ENCODE measurements at regions not wholly inside any gene's neighbourhood (a gene's known extent, or its start where the extent isn't known, plus 50 kb on each side); places are given as distances from the start of the nearest gene placed in this dataset.
"Not testable (repeated sequence)": the region's sequence is repeated elsewhere in the genome, so short reads cannot be mapped to it uniquely, and the experiment has no call there.

GRCh38 chrX:22800806-22801205 is 199.0 kb upstream of the DDX53 start:
- Histone ChIP-seq H3K9me3 (replicated peaks) (no peaks in the 10 kb centered on the region), H3K4me1 (peaks cover 20% of the 10 kb centered on the region), H3K36me3 (no peaks in the 10 kb centered on the region), H3K27ac (peak overlapping the region; percentile 96), H3K27me3 (no peaks in the 10 kb centered on the region), H3K4me3 (peak overlapping the region; percentile 33)
- peak; percentile 12 to 37 for DNase-seq

DNA sequence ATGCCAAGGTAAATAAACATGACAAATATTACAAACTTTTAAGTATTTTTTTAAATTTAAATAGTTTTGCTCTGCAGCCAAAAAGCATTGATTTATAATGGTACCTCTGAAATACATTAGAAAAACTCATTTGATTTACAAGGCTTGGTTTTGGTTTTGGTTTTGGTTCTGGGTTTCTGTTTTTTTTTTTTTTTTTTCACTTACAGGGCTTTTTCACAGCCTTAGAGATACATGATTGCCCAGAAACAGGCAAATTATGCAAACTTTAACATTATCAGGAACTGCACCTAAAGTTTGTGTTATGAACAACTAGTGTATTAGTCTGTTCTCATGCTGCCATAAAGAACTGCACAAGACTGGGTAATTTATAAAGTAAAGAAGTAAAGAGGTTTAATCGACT is 196.4 kb upstream of the DDX53 start:
- DNase-seq: no peak
- Histone ChIP-seq H3K4me3 (no peak overlapping the region), H3K36me3 (no peaks in the 10 kb centered on the region), H3K27ac (no peak overlapping the region), H3K4me1 (peaks cover 20% of the 10 kb centered on the region), H3K9me3 (replicated peaks) (no peaks in the 10 kb centered on the region), H3K27me3 (no peaks in the 10 kb centered on the region)

GRCh38 chrX:22810876-22811275 is 188.9 kb upstream of the DDX53 start:
- Histone ChIP-seq H3K36me3 (no peaks in the 10 kb centered on the region), H3K27me3 (no peaks in the 10 kb centered on the region), H3K27ac (no peak overlapping the region), H3K4me1 (no peaks in the 10 kb centered on the region), H3K9me3 (replicated peaks) (no peaks in the 10 kb centered on the region), H3K4me3 (no peak overlapping the region)
- DNase-seq: no peak

DNA sequence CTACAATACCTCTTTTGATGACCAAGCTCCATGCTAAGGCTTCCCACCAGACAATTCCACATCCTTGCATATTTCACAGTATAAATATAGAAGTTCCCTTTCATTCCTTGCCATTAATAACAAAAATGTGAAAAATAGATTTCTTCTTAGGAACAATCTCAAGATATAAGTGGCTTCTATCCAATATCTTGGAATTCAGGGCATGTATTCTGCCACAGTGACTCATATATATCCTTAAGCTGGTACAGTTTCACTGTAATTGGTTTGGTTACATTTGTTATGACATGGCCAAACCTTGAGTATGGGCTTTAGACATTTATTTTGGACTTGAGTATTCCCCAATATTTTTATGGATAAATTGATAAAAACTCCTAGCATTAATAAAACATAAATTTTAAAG is 181.7 kb upstream of the DDX53 start:
- DNase-seq: no peak
- Histone ChIP-seq H3K4me3 (no peak overlapping the region), H3K27ac (no peak overlapping the region), H3K4me1 (no peaks in the 10 kb centered on the region), H3K9me3 (replicated peaks) (no peaks in the 10 kb centered on the region), H3K36me3 (no peaks in the 10 kb centered on the region), H3K27me3 (no peaks in the 10 kb centered on the region)

GRCh38 chrX:22855693-22856092 is 144.1 kb upstream of the DDX53 start:
- H3K27ac ChIP-seq: no peak overlapping the region
- no peaks in the 10 kb centered on the region for H3K36me3 ChIP-seq
- no peak overlapping the region for H3K4me3 ChIP-seq
- DNase-seq: no peak
- H3K4me1 ChIP-seq: no peaks in the 10 kb centered on the region
- no peaks in the 10 kb centered on the region for H3K27me3 ChIP-seq
- H3K9me3 ChIP-seq (replicated peaks): no peaks in the 10 kb centered on the region

- no peaks in the 10 kb centered on the region for H3K27me3 ChIP-seq
- no peaks in the 10 kb centered on the region for H3K9me3 ChIP-seq (replicated peaks)
- H3K4me3 ChIP-seq: no peak overlapping the region
- no peaks in the 10 kb centered on the region for H3K4me1 ChIP-seq
- no peak for DNase-seq
- no peaks in the 10 kb centered on the region for H3K36me3 ChIP-seq
- no peak overlapping the region for H3K27ac ChIP-seq
These were observed 140.1 kb upstream of the DDX53 start for GRCh38 chrX:22859642-22860041.

DNA sequence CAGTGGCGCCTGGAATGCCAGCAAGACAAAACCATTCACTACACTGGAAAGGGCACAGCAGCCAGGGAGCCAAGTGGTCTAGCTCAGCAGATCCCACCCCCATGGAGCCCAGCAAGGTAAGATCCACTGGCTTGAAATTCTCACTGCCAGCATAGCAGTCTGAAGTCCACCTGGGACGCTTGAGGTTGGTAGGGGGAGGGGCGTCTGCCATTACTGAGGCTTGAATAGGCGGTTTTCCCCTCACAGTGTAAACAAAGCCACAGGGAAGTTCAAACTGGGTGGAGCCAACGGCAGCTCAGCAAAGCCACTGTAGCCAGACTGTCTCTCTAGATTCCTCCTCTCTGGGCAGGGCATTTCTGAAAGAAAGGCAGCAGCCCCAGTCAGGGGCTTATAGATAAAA is 133.0 kb upstream of the DDX53 start:
- DNase-seq; H3K9me3 ChIP-seq (replicated peaks); H3K36me3 ChIP-seq; H3K4me3 ChIP-seq; H3K4me1 ChIP-seq; H3K27ac ChIP-seq; H3K27me3 ChIP-seq: not testable (repeated sequence)

DNA sequence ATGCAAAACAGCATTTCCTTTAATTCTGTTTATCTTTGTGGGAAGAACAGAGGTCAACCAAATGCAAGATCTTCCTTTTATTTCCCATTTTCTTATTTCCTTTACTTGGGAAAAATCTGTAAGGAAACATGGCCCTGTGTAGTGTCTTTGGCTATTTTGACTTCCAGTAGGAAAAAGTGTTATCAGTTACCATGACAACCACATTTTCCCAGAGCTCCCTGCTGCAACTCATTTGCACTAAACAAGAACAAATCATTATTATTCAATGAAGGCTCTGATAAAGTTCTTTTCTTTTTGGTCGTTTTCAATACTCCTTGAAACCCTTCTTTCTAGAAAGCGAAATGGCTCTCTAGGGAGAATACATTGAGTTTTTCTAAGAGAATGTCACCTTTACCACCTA is 117.2 kb upstream of the DDX53 start:
- Histone ChIP-seq H3K4me3 (no peak overlapping the region), H3K36me3 (no peaks in the 10 kb centered on the region), H3K4me1 (no peaks in the 10 kb centered on the region), H3K9me3 (replicated peaks) (no peaks in the 10 kb centered on the region), H3K27ac (no peak overlapping the region), H3K27me3 (no peaks in the 10 kb centered on the region)
- DNase-seq: no peak

- no peak for DNase-seq
- Histone ChIP-seq H3K4me1 (no peaks in the 10 kb centered on the region), H3K9me3 (replicated peaks) (no peaks in the 10 kb centered on the region), H3K27ac (no peak overlapping the region), H3K27me3 (no peaks in the 10 kb centered on the region), H3K4me3 (no peak overlapping the region), H3K36me3 (no peaks in the 10 kb centered on the region)
These were observed 109.9 kb upstream of the DDX53 start for GRCh38 chrX:22889819-22890218.

DNA sequence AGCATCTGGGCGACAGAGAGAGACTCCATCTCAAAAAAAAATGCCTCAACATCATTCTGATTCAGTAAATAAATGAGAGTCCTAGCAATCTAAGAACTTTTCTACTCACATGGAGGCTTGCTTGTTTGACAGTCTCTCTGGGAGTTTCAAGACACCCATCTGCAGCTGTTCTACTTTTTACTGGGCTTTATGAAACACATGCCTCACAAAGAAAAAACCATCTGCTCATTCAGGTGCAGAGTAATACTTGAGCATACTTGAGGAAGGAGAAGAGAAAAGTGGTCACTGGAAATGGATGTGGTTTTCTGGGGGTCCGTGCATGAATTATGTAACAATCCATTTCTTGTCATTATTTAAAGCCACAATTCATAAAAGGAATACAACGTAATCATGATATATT is 87.1 kb upstream of the DDX53 start:
- Histone ChIP-seq H3K27ac (no peak overlapping the region), H3K27me3 (no peaks in the 10 kb centered on the region), H3K4me1 (no peaks in the 10 kb centered on the region), H3K9me3 (replicated peaks) (no peaks in the 10 kb centered on the region), H3K4me3 (no peak overlapping the region), H3K36me3 (no peaks in the 10 kb centered on the region)
- peak in 1 of 2 experiments; percentile 22 for DNase-seq

- Histone ChIP-seq H3K4me1 (no peaks in the 10 kb centered on the region), H3K27ac (no peak overlapping the region), H3K27me3 (no peaks in the 10 kb centered on the region), H3K36me3 (no peaks in the 10 kb centered on the region), H3K9me3 (replicated peaks) (no peaks in the 10 kb centered on the region), H3K4me3 (no peak overlapping the region)
- DNase-seq: no peak
These were observed 76.8 kb upstream of the DDX53 start for GRCh38 chrX:22922961-22923360.

DNA sequence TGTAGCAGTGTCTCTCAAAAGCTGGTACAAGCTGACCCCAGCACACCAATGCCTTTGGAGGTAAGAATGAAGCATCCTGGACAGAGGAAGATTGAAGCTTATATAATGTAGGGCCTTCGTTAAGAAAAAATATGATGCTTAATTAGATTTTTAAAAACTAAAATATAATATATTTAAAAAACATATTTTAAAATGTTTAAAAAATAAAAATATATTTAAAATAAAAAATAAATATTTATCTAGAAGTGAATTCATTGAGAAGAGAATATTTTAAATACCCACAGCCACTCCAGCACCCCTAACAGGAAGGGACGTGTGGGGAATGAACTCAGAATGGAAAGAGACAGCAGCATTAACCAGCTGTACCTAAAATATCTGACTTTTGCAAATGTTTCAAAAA is 65.1 kb upstream of the DDX53 start:
- DNase-seq: no peak
- H3K36me3 ChIP-seq: no peaks in the 10 kb centered on the region
- no peaks in the 10 kb centered on the region for H3K9me3 ChIP-seq (replicated peaks)
- no peaks in the 10 kb centered on the region for H3K4me1 ChIP-seq
- no peaks in the 10 kb centered on the region for H3K27me3 ChIP-seq
- no peak overlapping the region for H3K4me3 ChIP-seq
- no peak overlapping the region for H3K27ac ChIP-seq

DNA sequence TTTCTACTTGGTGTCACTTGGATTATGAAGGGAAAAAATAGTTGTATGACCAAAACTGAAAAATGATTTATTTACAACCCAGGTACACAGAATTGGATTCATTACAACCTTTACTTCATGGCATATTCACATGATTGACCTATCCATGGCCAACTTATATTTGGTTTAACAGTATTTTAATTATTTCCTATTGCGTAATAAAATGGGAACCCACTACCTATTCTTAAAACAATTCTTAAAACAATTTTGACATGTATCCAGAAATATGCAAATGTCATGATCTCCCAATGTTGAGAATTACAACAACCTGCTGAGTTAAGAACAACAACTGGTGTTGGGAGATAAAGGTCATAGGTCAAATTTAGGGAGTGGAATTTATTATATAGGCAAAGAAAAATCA is 54.8 kb upstream of the DDX53 start:
- Histone ChIP-seq H3K36me3 (no peaks in the 10 kb centered on the region), H3K9me3 (replicated peaks) (no peaks in the 10 kb centered on the region), H3K4me1 (no peaks in the 10 kb centered on the region), H3K27ac (no peak overlapping the region), H3K4me3 (no peak overlapping the region), H3K27me3 (no peaks in the 10 kb centered on the region)
- DNase-seq: no peak

All from SJCRH30 (cell line).